ENCODE measurements at regions not wholly inside any gene's neighbourhood (a gene's known extent, or its start where the extent isn't known, plus 50 kb on each side); places are given as distances from the start of the nearest gene placed in this dataset.

- TF ChIP-seq POLR2AphosphoS5 (IDR thresholded peaks at IDR 0.05), result no peak
- no peak for TF ChIP-seq POLR2A (IDR thresholded peaks at IDR 0.05)
- no peak for TF ChIP-seq CTCF (IDR thresholded peaks at IDR 0.05)
Measured at GRCh38 chr4:134126955-134127354, 74.6 kb downstream of the PABPC4L start.

All from breast epithelium (tissue), 3 donors.